Mucosa of descending colon (tissue), 3 donors: ENCODE measurements at regions not wholly inside any gene's neighbourhood (a gene's known extent, or its start where the extent isn't known, plus 50 kb on each side); places are given as distances from the start of the nearest gene placed in this dataset.

Source experiments
- ATAC-seq: fragments of 200-7000 bp; cut with Tn5 transposase; one replicate; pipeline ENCODE4 v1.9.1; 2020; ENCODE audit warnings: mild to moderate bottlenecking, moderate library complexity
- DNase-seq, 3 donors: peaks; one replicate each; pipeline ENCODE4 v3.0.0-alpha.2; 2020
- H3K36me3 ChIP-seq: fragments of 200-600 bp; one replicate; pipeline ENCODE4 v1.8.0; 2021; ENCODE audit warnings: low read depth, mild to moderate bottlenecking
- H3K4me1 ChIP-seq: fragments of 200-600 bp; one replicate; pipeline ENCODE4 v1.8.0; 2021; ENCODE audit warnings: low read depth, mild to moderate bottlenecking
- H3K4me3 ChIP-seq: fragments of 200-600 bp; one replicate; pipeline ENCODE4 v1.8.0; 2021; ENCODE audit warnings: mild to moderate bottlenecking
- H3K9me3 ChIP-seq: fragments of 200-600 bp; one replicate; pipeline ENCODE4 v1.8.0; 2021; ENCODE audit warnings: mild to moderate bottlenecking
- CTCF ChIP-seq: fragments of 200-600 bp; IDR thresholded peaks from one replicate; pipeline ENCODE4 v1.8.0; 2022; ENCODE audit warnings: antibody characterized with exemption, mild to moderate bottlenecking
- intact Hi-C, 2 donors: fragments of 100-400 bp; cut with DNase I in 1 of 2; cut with micrococcal nuclease in 1 of 2; formaldehyde crosslinking; loops; one replicate each; pipeline versions ENCODE4 v1.11.0 to v1.11.1; 2022; cut with DNase I, micrococcal nuclease
- donor health status: DM: no; HTN: no; CAD: no; lungs with moderate emphysema.
- donor health status: DM: no; HTN: no; CAD: no.
- donor health status: DM: no; HTN: yes; CAD: no.

- ATAC-seq (no peak), DNase-seq (no peak)
- no peaks in the 10 kb centered on the region for H3K4me1 ChIP-seq
- H3K36me3 ChIP-seq = no peaks in the 10 kb centered on the region
- no peak for TF ChIP-seq CTCF
- H3K4me3 ChIP-seq = no peak overlapping the region
- no peaks in the 10 kb centered on the region for H3K9me3 ChIP-seq
- intact Hi-C loops = no loop called here
Observed at GRCh38 chr9:115313545-115313944, 195.6 kb upstream of the TNC start.

- Histone ChIP-seq H3K4me3 (no peak overlapping the region), H3K4me1 (no peaks in the 10 kb centered on the region), H3K9me3 (no peaks in the 10 kb centered on the region), H3K36me3 (no peaks in the 10 kb centered on the region)
- TF ChIP-seq CTCF = no peak
- intact Hi-C loops = no loop called here
- ATAC-seq = no peak
- DNase-seq = no peak
Observed at GRCh38 chr9:115326461-115326860, 208.5 kb upstream of the TNC start.

GRCh38 chr9:115327436-115328122 is 209.6 kb upstream of the TNC start:
- H3K36me3 ChIP-seq = no peaks in the 10 kb centered on the region
- intact Hi-C loops = no loop called here
- H3K9me3 ChIP-seq = no peaks in the 10 kb centered on the region
- no peaks in the 10 kb centered on the region for H3K4me1 ChIP-seq
- no peak for ATAC-seq
- H3K4me3 ChIP-seq = no peak overlapping the region
- TF ChIP-seq CTCF = no peak
- no peak for DNase-seq

GRCh38 chr9:115328228-115328627 is 210.3 kb upstream of the TNC start:
- Histone ChIP-seq H3K9me3 (no peaks in the 10 kb centered on the region), H3K4me3 (no peak overlapping the region), H3K36me3 (no peaks in the 10 kb centered on the region), H3K4me1 (no peaks in the 10 kb centered on the region)
- intact Hi-C loops = no loop called here
- DNase-seq (peak in 1 of 3 donors; percentile 3), ATAC-seq (peak; percentile 16)
- TF ChIP-seq CTCF = no peak

GRCh38 chr9:115328677-115329076 is 210.7 kb upstream of the TNC start:
- intact Hi-C loops = no loop called here

More at GRCh38 chr9:115328677-115329076, 210.7 kb upstream of the TNC start:
- no peak for TF ChIP-seq CTCF
- no peak for ATAC-seq
- no peak overlapping the region for H3K4me3 ChIP-seq
- no peaks in the 10 kb centered on the region for H3K36me3 ChIP-seq
- H3K9me3 ChIP-seq = no peaks in the 10 kb centered on the region
- no peaks in the 10 kb centered on the region for H3K4me1 ChIP-seq
- DNase-seq = no peak
